ENCODE measurements at regions not wholly inside any gene's neighbourhood (a gene's known extent, or its start where the extent isn't known, plus 50 kb on each side); places are given as distances from the start of the nearest gene placed in this dataset.

DNA sequence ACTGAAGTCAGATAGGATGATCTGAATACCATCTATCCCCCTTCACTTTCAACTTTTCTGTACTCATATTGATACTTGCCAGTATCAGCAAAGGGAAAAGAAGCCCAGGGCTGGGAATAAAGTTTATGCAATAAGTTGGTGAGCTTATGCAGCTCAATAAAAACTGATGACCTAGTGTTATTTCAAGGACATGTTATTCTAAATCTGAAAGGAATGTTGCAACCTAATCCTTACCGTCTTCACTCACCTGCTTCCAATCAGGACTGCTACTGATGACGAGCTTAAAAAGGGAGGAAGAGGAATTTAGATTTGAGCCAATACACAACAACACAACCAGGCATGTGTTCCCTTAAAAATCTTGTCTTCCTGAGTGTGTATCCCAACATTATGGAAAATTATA is 419.9 kb downstream of the SPRY1 start:
- TF ChIP-seq, protein P1, sequence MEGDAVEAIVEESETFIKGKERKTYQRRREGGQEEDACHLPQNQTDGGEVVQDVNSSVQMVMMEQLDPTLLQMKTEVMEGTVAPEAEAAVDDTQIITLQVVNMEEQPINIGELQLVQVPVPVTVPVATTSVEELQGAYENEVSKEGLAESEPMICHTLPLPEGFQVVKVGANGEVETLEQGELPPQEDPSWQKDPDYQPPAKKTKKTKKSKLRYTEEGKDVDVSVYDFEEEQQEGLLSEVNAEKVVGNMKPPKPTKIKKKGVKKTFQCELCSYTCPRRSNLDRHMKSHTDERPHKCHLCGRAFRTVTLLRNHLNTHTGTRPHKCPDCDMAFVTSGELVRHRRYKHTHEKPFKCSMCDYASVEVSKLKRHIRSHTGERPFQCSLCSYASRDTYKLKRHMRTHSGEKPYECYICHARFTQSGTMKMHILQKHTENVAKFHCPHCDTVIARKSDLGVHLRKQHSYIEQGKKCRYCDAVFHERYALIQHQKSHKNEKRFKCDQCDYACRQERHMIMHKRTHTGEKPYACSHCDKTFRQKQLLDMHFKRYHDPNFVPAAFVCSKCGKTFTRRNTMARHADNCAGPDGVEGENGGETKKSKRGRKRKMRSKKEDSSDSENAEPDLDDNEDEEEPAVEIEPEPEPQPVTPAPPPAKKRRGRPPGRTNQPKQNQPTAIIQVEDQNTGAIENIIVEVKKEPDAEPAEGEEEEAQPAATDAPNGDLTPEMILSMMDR (conservative IDR thresholded peaks at IDR 0.05), result no peak
- H3K27ac ChIP-seq, result no peak overlapping the region

DNA sequence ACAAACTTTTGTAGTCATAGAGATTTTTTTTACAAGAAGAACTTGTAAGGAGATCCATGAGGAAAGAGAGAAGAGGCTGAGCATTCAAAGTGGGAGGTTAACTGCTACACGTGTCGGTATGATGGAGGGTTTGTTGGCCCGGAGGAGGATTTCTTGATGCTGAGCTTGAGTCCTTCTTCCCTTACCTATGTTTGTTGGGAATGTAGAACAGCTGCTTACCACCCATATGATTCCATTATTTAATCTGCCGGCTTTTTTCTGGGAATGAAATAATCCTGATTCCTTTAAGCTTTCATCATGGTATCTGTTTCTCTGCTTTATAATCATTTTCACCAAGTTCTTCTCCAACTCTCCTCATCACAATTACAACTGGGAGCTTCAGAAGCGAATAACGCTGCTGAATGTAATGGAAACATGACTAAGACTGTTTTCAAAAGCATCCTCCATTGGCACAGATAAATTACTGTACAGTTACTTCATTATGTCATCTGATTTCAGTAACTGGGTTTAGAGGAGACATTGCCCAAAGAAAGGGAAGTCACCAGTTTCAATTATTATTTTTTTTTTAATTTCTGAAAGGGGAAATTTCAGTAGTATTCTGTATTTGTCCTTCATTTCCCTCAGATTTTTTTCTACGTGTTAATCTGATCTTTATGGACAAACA is 420.6 kb downstream of the SPRY1 start:
- TF ChIP-seq, protein P1 (conservative IDR thresholded peaks at IDR 0.05), result no peak

DNA sequence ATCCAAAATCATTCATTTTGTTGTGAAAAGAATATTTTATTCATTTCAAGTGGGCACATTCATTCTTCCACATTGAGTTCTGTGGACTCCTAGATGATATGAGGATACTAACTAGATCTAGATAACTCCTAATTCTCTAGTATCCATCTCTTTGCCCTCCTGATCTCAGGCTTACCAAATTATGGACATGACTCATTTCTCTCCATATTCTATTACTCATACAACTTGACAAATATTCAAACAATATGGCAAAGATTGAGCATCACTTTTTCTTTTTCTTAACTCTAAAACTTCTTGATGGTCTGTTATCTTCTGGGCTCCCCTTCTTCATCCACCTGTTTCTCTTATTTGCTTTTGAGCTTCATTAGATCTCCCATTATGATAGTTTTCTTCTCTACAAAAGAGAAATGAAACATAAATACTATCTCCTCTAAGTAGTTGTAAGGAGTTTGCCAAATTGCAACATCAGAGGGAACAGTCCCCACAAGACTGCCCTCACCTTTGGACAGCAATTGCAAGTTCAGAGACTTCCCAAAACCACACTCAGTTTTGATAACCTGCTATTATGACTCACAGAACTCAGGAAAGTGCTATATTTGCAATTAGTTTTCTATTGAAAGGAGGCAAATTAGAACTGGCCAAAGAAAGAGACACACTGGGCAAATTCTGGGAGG is 422.9 kb downstream of the SPRY1 start:
- H3K27ac ChIP-seq, result no peak overlapping the region
- TF ChIP-seq, protein P1 (conservative IDR thresholded peaks at IDR 0.05), result no peak

More for the DNA sequence above, 420.6 kb downstream of the SPRY1 start:
- H3K27ac ChIP-seq, result no peak overlapping the region

GRCh38 chr4:123821861-123822260 is 425.3 kb downstream of the SPRY1 start:
- peak overlapping the region; percentile 43 for H3K27ac ChIP-seq
- TF ChIP-seq, protein P1 (conservative IDR thresholded peaks at IDR 0.05), result no peak

DNA sequence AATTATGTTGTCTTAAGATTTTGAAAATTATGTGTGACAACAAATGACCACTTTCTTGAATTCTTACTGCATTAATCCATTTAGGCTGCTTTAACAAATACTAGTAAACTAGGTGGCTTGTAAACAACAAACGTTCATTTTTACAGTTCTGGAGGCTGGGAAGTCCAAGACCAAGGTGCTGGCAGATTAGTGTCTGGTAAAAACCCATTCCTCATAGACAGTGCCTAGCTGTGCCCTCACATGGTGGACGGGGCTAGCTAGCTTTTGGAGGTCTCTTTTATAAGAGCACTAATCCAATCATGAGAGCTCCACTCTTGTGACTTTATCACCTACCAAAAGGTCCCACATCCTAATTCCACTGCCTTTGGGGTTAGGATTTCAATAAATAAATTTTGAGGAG is 425.8 kb downstream of the SPRY1 start:
- TF ChIP-seq, protein P1 (conservative IDR thresholded peaks at IDR 0.05), result no peak
- H3K27ac ChIP-seq, result peak overlapping the region; percentile 43

GRCh38 chr4:123823244-123823643 is 426.6 kb downstream of the SPRY1 start:
- TF ChIP-seq, protein P1 (conservative IDR thresholded peaks at IDR 0.05), result no peak
- no peak overlapping the region for H3K27ac ChIP-seq

DNA sequence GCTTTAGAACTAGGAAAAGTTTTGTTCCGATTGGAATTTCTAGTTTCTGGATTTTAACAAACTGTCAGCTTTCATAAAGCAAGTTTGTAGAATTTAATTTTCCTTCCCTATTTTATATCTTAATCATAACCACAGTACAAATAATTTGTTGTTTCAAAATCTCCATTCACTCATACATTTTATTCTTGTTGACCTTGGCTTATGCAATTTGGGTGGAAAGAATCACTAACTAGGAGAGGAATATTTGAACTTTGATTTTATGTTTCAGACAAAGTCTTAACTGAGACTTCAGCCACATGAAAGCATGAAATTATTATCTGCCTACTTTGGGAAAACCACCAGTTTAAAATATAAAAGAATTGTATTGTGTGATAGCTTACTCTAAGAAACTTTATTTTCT is 427.9 kb downstream of the SPRY1 start:
- H3K27ac ChIP-seq, result no peak overlapping the region
- TF ChIP-seq, protein P1 (conservative IDR thresholded peaks at IDR 0.05), result no peak
